Activated naive CD4-positive, alpha-beta T cell treated with anti-CD3 and anti-CD28 coated beads, Interleukin-2, amount 50 U/mL, for 72 hours (primary cell): ENCODE measurements at regions not wholly inside any gene's neighbourhood (a gene's known extent, or its start where the extent isn't known, plus 50 kb on each side); places are given as distances from the start of the nearest gene placed in this dataset.
"Not testable (repeated sequence)": the region's sequence is repeated elsewhere in the genome, so short reads cannot be mapped to it uniquely, and the experiment has no call there.

Source experiments
- ATAC-seq, 2 donors: fragments of 150-1000 bp; cut with Tn5 transposase; 2 replicates each; pipeline ENCODE4 v1.10.0; 2021; ENCODE audit warnings: mild to moderate bottlenecking in 2 of 2, moderate library complexity in 2 of 2
- DNase-seq, 2 donors: peaks; one replicate each; pipeline ENCODE4 v3.0.0; 2021 to 2022; ENCODE audit warnings: low spot score in 2 of 2
- H3K27ac Mint-ChIP-seq, 2 donors: one replicate each; pipeline ENCODE4 v1.8.0; 2022; ENCODE audit warnings: mild to moderate bottlenecking in 2 of 2, mixed read lengths in 2 of 2
- H3K36me3 Mint-ChIP-seq, 2 donors: one replicate each; pipeline ENCODE4 v1.8.0; 2022; ENCODE audit warnings: mixed read lengths in 2 of 2
- H3K9me3 Mint-ChIP-seq, 2 donors: one replicate each; pipeline ENCODE4 v1.8.0; 2022; ENCODE audit warnings: mixed read lengths in 2 of 2

GRCh38 chr10:52488606-52489485, 174.8 kb downstream of the DKK1 start:
- no peak overlapping the region for H3K27ac Mint-ChIP-seq
- H3K9me3 Mint-ChIP-seq, result no peaks in the 10 kb centered on the region
- no peak for DNase-seq
- ATAC-seq, result no peak
- no peaks in the 10 kb centered on the region for H3K36me3 Mint-ChIP-seq

- peaks cover 0 to 8% of the 10 kb centered on the region in 2 donors for H3K9me3 Mint-ChIP-seq
- no peak for ATAC-seq
- H3K36me3 Mint-ChIP-seq, result no peaks in the 10 kb centered on the region
- no peak overlapping the region for H3K27ac Mint-ChIP-seq
- DNase-seq, result no peak
Observed at GRCh38 chr10:52491246-52491995, 177.3 kb downstream of the DKK1 start.

- H3K36me3 Mint-ChIP-seq, result peaks cover 4 to 11% of the 10 kb centered on the region in 2 donors
- H3K9me3 Mint-ChIP-seq, result peaks cover 27 to 38% of the 10 kb centered on the region in 2 donors
- ATAC-seq (no peak), DNase-seq (no peak)
- peak overlapping the region in 1 of 2 donors; percentile 68 for H3K27ac Mint-ChIP-seq
Observed at GRCh38 chr10:52499281-52499680, 185.2 kb downstream of the DKK1 start.

- H3K36me3 Mint-ChIP-seq, result peaks cover 4 to 14% of the 10 kb centered on the region in 2 donors
- no peak overlapping the region for H3K27ac Mint-ChIP-seq
- ATAC-seq (no peak), DNase-seq (no peak)
- H3K9me3 Mint-ChIP-seq, result peaks cover 35 to 43% of the 10 kb centered on the region in 2 donors
Observed at GRCh38 chr10:52500476-52500875, 186.4 kb downstream of the DKK1 start.

- ATAC-seq (no peak), DNase-seq (no peak)
- H3K9me3 Mint-ChIP-seq, result peaks cover 33 to 35% of the 10 kb centered on the region in 2 donors
- no peak overlapping the region for H3K27ac Mint-ChIP-seq
- H3K36me3 Mint-ChIP-seq, result peaks cover 4 to 14% of the 10 kb centered on the region in 2 donors
Observed at GRCh38 chr10:52502237-52502636, 188.2 kb downstream of the DKK1 start.

GRCh38 chr10:52505341-52505740, 191.3 kb downstream of the DKK1 start:
- not testable (repeated sequence) for H3K27ac Mint-ChIP-seq, ATAC-seq, DNase-seq, H3K36me3 Mint-ChIP-seq
- H3K9me3 Mint-ChIP-seq, result peaks cover 22 to 25% of the 10 kb centered on the region in 2 donors

GRCh38 chr10:52514481-52514880, 200.4 kb downstream of the DKK1 start:
- DNase-seq, result no peak
- Mint-ChIP-seq H3K9me3 (peaks cover 12% of the 10 kb centered on the region in 2 donors), H3K27ac (no peak overlapping the region), H3K36me3 (no peaks in the 10 kb centered on the region)
- ATAC-seq, result no peak

- Mint-ChIP-seq H3K27ac (no peak overlapping the region), H3K36me3 (no peaks in the 10 kb centered on the region), H3K9me3 (peaks cover 6 to 8% of the 10 kb centered on the region in 2 donors)
- DNase-seq, result no peak
- no peak for ATAC-seq
Observed at GRCh38 chr10:52517012-52517411, 202.9 kb downstream of the DKK1 start.

- H3K27ac Mint-ChIP-seq, result no peak overlapping the region
- ATAC-seq (no peak), DNase-seq (no peak)
- H3K36me3 Mint-ChIP-seq, result no peaks in the 10 kb centered on the region
- peaks cover 21 to 24% of the 10 kb centered on the region in 2 donors for H3K9me3 Mint-ChIP-seq
Observed at GRCh38 chr10:52523696-52524095, 209.6 kb downstream of the DKK1 start.

- Mint-ChIP-seq H3K36me3 (no peaks in the 10 kb centered on the region), H3K9me3 (peaks cover 27 to 30% of the 10 kb centered on the region in 2 donors), H3K27ac (no peak overlapping the region)
- DNase-seq, result no peak
- ATAC-seq, result no peak
Observed at GRCh38 chr10:52525761-52526160, 211.7 kb downstream of the DKK1 start.

GRCh38 chr10:52526251-52526823, 212.3 kb downstream of the DKK1 start:
- H3K36me3 Mint-ChIP-seq, result no peaks in the 10 kb centered on the region
- peaks cover 23 to 25% of the 10 kb centered on the region in 2 donors for H3K9me3 Mint-ChIP-seq

GRCh38 chr10:52532650-52533290, 218.7 kb downstream of the DKK1 start:
- DNase-seq (no peak), ATAC-seq (no peak)
- Mint-ChIP-seq H3K36me3 (no peaks in the 10 kb centered on the region), H3K27ac (no peak overlapping the region), H3K9me3 (peaks cover 17 to 22% of the 10 kb centered on the region in 2 donors)

More at GRCh38 chr10:52526251-52526823, 212.3 kb downstream of the DKK1 start:
- DNase-seq (no peak), ATAC-seq (no peak)
- H3K27ac Mint-ChIP-seq, result no peak overlapping the region

- ATAC-seq (no peak), DNase-seq (no peak)
- no peak overlapping the region for H3K27ac Mint-ChIP-seq
- H3K36me3 Mint-ChIP-seq, result no peaks in the 10 kb centered on the region
- H3K9me3 Mint-ChIP-seq, result peaks cover 17 to 25% of the 10 kb centered on the region in 2 donors
Observed at GRCh38 chr10:52533986-52534385, 219.9 kb downstream of the DKK1 start.

- no peak overlapping the region for H3K27ac Mint-ChIP-seq
- no peak for DNase-seq
- H3K36me3 Mint-ChIP-seq, result no peaks in the 10 kb centered on the region
- H3K9me3 Mint-ChIP-seq, result peaks cover 15 to 29% of the 10 kb centered on the region in 2 donors
- ATAC-seq, result no peak
Observed at GRCh38 chr10:52539463-52539862, 225.4 kb downstream of the DKK1 start.

- H3K9me3 Mint-ChIP-seq, result peaks cover 18 to 26% of the 10 kb centered on the region in 2 donors
- no peak overlapping the region for H3K27ac Mint-ChIP-seq
- DNase-seq (no peak), ATAC-seq (no peak)
- peaks cover 0 to under 1% of the 10 kb centered on the region in 2 donors for H3K36me3 Mint-ChIP-seq
Observed at GRCh38 chr10:52540479-52540984, 226.5 kb downstream of the DKK1 start.

GRCh38 chr10:52541006-52541473, 227.0 kb downstream of the DKK1 start:
- H3K36me3 Mint-ChIP-seq, result peaks cover 0 to 4% of the 10 kb centered on the region in 2 donors
- ATAC-seq (no peak), DNase-seq (no peak)
- H3K9me3 Mint-ChIP-seq, result peaks cover 22 to 27% of the 10 kb centered on the region in 2 donors
- no peak overlapping the region for H3K27ac Mint-ChIP-seq
